Breast epithelium (tissue), 3 donors: ENCODE measurements at regions not wholly inside any gene's neighbourhood (a gene's known extent, or its start where the extent isn't known, plus 50 kb on each side); places are given as distances from the start of the nearest gene placed in this dataset.

Experiments used
- POLR2A ChIP-seq: fragments of 450-650 bp; IDR thresholded peaks from one replicate; pipeline ENCODE4 v1.6.1; 2016; ENCODE audit warnings: antibody characterized with exemption, mild to moderate bottlenecking, moderate library complexity
- POLR2AphosphoS5 ChIP-seq, 3 donors: sonication (generic); formaldehyde crosslinking; IDR thresholded peaks; one replicate each; pipeline ENCODE4 v1.6.1; 2017; ENCODE audit warnings: antibody characterized with exemption in 3 of 3
- TF ChIP-seq, protein P1 (sequence below), 3 donors: fragments of 450-650 bp; IDR thresholded peaks; one replicate each; pipeline ENCODE4 v1.5.1; 2016 to 2017; ENCODE audit warnings: antibody characterized with exemption in 3 of 3, mild to moderate bottlenecking in 3 of 3, moderate library complexity in 3 of 3

DNA sequence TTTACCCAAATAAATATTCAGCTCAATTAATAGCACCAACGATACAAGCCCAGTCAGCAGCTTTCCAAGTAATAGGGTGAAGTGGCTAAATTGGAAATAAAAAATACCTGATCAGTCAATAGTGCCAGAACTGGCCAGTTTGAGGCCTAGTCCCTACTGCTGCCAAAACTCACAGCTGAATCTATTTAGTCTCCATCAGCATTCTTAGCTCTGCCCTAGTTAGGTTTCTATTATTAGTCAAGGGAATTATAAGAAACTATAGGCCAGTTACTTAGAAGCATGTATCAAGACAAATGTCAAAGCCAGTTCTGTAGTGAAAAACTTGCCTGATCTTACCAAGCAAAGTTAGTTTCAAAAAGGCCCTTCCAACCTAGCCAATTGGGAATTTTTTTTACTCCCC lies 146.2 kb upstream of the ZBTB20 start:
- TF ChIP-seq, protein P1, sequence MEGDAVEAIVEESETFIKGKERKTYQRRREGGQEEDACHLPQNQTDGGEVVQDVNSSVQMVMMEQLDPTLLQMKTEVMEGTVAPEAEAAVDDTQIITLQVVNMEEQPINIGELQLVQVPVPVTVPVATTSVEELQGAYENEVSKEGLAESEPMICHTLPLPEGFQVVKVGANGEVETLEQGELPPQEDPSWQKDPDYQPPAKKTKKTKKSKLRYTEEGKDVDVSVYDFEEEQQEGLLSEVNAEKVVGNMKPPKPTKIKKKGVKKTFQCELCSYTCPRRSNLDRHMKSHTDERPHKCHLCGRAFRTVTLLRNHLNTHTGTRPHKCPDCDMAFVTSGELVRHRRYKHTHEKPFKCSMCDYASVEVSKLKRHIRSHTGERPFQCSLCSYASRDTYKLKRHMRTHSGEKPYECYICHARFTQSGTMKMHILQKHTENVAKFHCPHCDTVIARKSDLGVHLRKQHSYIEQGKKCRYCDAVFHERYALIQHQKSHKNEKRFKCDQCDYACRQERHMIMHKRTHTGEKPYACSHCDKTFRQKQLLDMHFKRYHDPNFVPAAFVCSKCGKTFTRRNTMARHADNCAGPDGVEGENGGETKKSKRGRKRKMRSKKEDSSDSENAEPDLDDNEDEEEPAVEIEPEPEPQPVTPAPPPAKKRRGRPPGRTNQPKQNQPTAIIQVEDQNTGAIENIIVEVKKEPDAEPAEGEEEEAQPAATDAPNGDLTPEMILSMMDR (IDR thresholded peaks at IDR 0.05): no peak
- TF ChIP-seq POLR2A: no peak
- no peak for TF ChIP-seq POLR2AphosphoS5 (IDR thresholded peaks at IDR 0.05)
